Posterior cingulate gyrus (tissue), 11 donors: ENCODE measurements at regions not wholly inside any gene's neighbourhood (a gene's known extent, or its start where the extent isn't known, plus 50 kb on each side); places are given as distances from the start of the nearest gene placed in this dataset.
A peak's percentile ranks its signal among the peaks of the same experiment; 100 is the strongest.
"Not testable (repeated sequence)": the region's sequence is repeated elsewhere in the genome, so short reads cannot be mapped to it uniquely, and the experiment has no call there.

ENCODE experiments used
- DNase-seq, 10 donors: peaks; one replicate each; pipeline versions ENCODE4 v3.0.0 to v3.0.0-alpha.2; 2020 to 2021; ENCODE audit warnings: mixed read lengths in 3 of 10
- intact Hi-C: fragments of 100-400 bp; cut with DNase I; formaldehyde crosslinking; loops from one replicate; pipeline ENCODE4 v1.15.1; 2023

GRCh38 chr13:90934741-90935140 is 412.7 kb upstream of the MIR17HG start:
- DNase-seq: no peak
- intact Hi-C loops: no loop called here

GRCh38 chr13:90938848-90939247 is 408.6 kb upstream of the MIR17HG start:
- no peak for DNase-seq
- intact Hi-C loops: no loop called here

GRCh38 chr13:90943946-90944345 is 403.5 kb upstream of the MIR17HG start:
- no peak for DNase-seq
- intact Hi-C loops: no loop called here

- DNase-seq, intact Hi-C loops: not testable (repeated sequence)
Observed at GRCh38 chr13:90945146-90945545, 402.3 kb upstream of the MIR17HG start.

- DNase-seq, intact Hi-C loops: not testable (repeated sequence)
Observed at GRCh38 chr13:90946125-90946524, 401.4 kb upstream of the MIR17HG start.

GRCh38 chr13:90947976-90948375 is 399.5 kb upstream of the MIR17HG start:
- intact Hi-C loops: no loop called here
- DNase-seq: no peak

- intact Hi-C loops: no loop called here
- DNase-seq: no peak
Observed at GRCh38 chr13:90950160-90950559, 397.3 kb upstream of the MIR17HG start.

GRCh38 chr13:90951663-90952062 is 395.8 kb upstream of the MIR17HG start:
- intact Hi-C loops: no loop called here

GRCh38 chr13:90952326-90952725 is 395.2 kb upstream of the MIR17HG start:
- DNase-seq: no peak
- intact Hi-C loops: no loop called here

More at GRCh38 chr13:90951663-90952062, 395.8 kb upstream of the MIR17HG start:
- DNase-seq: no peak

GRCh38 chr13:90954605-90955195 is 392.8 kb upstream of the MIR17HG start:
- intact Hi-C loops: no loop called here
- DNase-seq: no peak

- intact Hi-C loops: no loop called here
- no peak for DNase-seq
Observed at GRCh38 chr13:90956031-90956430, 391.5 kb upstream of the MIR17HG start.

GRCh38 chr13:90958866-90959265 is 388.6 kb upstream of the MIR17HG start:
- no peak for DNase-seq
- intact Hi-C loops: no loop called here

- intact Hi-C loops: no loop called here
- peak in 3 of 10 donors; percentile 8 to 55 (median 19) for DNase-seq
Observed at GRCh38 chr13:90968166-90968904, 379.2 kb upstream of the MIR17HG start.

GRCh38 chr13:90974249-90974975 is 373.1 kb upstream of the MIR17HG start:
- intact Hi-C loops: no loop called here
- no peak for DNase-seq

- no peak for DNase-seq
- intact Hi-C loops: no loop called here
Observed at GRCh38 chr13:90979059-90979458, 368.4 kb upstream of the MIR17HG start.

- DNase-seq: no peak
- intact Hi-C loops: no loop called here
Observed at GRCh38 chr13:90984756-90985155, 362.7 kb upstream of the MIR17HG start.

- intact Hi-C loops: no loop called here
- no peak for DNase-seq
Observed at GRCh38 chr13:90995001-90995400, 352.5 kb upstream of the MIR17HG start.

GRCh38 chr13:90995614-90996013 is 351.9 kb upstream of the MIR17HG start:
- no peak for DNase-seq
- intact Hi-C loops: no loop called here

- intact Hi-C loops: no loop called here
Observed at GRCh38 chr13:90997951-90998350, 349.5 kb upstream of the MIR17HG start.

GRCh38 chr13:90999401-90999800 is 348.1 kb upstream of the MIR17HG start:
- no peak for DNase-seq
- intact Hi-C loops: no loop called here

More at GRCh38 chr13:90997951-90998350, 349.5 kb upstream of the MIR17HG start:
- no peak for DNase-seq

- DNase-seq: no peak
- intact Hi-C loops: no loop called here
Observed at GRCh38 chr13:91001371-91001770, 346.1 kb upstream of the MIR17HG start.

GRCh38 chr13:91014696-91015095 is 332.8 kb upstream of the MIR17HG start:
- no peak for DNase-seq

More at GRCh38 chr13:91014696-91015095, 332.8 kb upstream of the MIR17HG start:
- intact Hi-C loops: no loop called here
